ENCODE measurements at regions not wholly inside any gene's neighbourhood (a gene's known extent, or its start where the extent isn't known, plus 50 kb on each side); places are given as distances from the start of the nearest gene placed in this dataset.

- H3K9me3 ChIP-seq (ENCODE audit: low read length), result no peaks in the 10 kb centered on the region
- intact Hi-C loops (cut with micrococcal nuclease; ENCODE audit: unreplicated experiment), result no loop called here
Measured at GRCh38 chr11:70611821-70612220, 213.5 kb downstream of the CTTN start.

More at GRCh38 chr11:70611821-70612220, 213.5 kb downstream of the CTTN start:
- ChIA-PET CTCF (ENCODE audit: low intra/inter-chr PET ratio, low total read pairs) (no interaction called here), POLR2A (no interaction called here)
- Histone ChIP-seq H3K4me3 (replicated peaks in 1 of 3; ENCODE audit: insufficient read depth in 1 of 3, low read depth in 2 of 3, low read length in 3 of 3) (no peak overlapping the region), H3K27ac (ENCODE audit: extremely low read length, insufficient read depth, low read length) (no peak overlapping the region), H3K36me3 (replicated peaks in 1 of 2; ENCODE audit: control insufficient read depth in 1 of 2, insufficient read depth in 2 of 2, low read length in 2 of 2) (no peaks in the 10 kb centered on the region), H3K9ac (ENCODE audit: insufficient read depth, low read depth, low read length) (no peak overlapping the region), H3K27me3 (ENCODE audit: control insufficient read depth in 1 of 2, insufficient read depth in 2 of 2, low read length in 2 of 2) (no peaks in the 10 kb centered on the region), H3K79me2 (ENCODE audit: insufficient read depth, low read length) (no peaks in the 10 kb centered on the region), H3K4me1 (ENCODE audit: insufficient read depth, low read length) (peaks cover 47% of the 10 kb centered on the region), H4K20me1 (ENCODE audit: insufficient read depth, low read length) (peaks cover 16% of the 10 kb centered on the region; the same call in 1 of the 2 replicates), H3K4me2 (ENCODE audit: low read depth, low read length) (no peak overlapping the region), H2AFZ (ENCODE audit: low read length) (no peak overlapping the region)
- FAIRE-seq (no peak), ATAC-seq (no peak), DNase-seq (ENCODE audit: low spot score) (no peak)
- in situ Hi-C loops (cut with HindIII; ENCODE audit: extremely low pct_ligation_motif_present, low pct_unique_long_range_greater_than_20kb), result no loop called here
- TF ChIP-seq MIER2 (CRISPR knock-in tag; IDR thresholded peaks at IDR 0.05), result no peak
- TF ChIP-seq NFIC (IDR thresholded peaks at IDR 0.05; ENCODE audit: low read length), result no peak
- no peak for TF ChIP-seq ZNF564 (CRISPR knock-in tag; IDR thresholded peaks at IDR 0.05)
- TF ChIP-seq ZNF160 (CRISPR knock-in tag; IDR thresholded peaks at IDR 0.05), result no peak
- TF ChIP-seq JUND (CRISPR knock-in tag; IDR thresholded peaks at IDR 0.05), result no peak
- TF ChIP-seq HMG20B (CRISPR knock-in tag; conservative IDR thresholded peaks at IDR 0.05), result no peak
- no peak for TF ChIP-seq CTCF (CRISPR knock-in tag; IDR thresholded peaks at IDR 0.05)
- no peak for TF ChIP-seq ZNF230 (CRISPR knock-in tag; IDR thresholded peaks at IDR 0.05)
- TF ChIP-seq KLF6 (CRISPR knock-in tag; IDR thresholded peaks at IDR 0.05), result no peak
- TF ChIP-seq NPAS2 (CRISPR knock-in tag; IDR thresholded peaks at IDR 0.05; ENCODE audit: borderline replicate concordance), result no peak
- BruUV-seq (replicated peaks), result no TSS peak
- WGBS (ENCODE audit: low lambda C conversion rate), result 96% methylated on average over 14 of the region's 14 CpGs
